Stromal cell of bone marrow (primary cell): ENCODE measurements at regions not wholly inside any gene's neighbourhood (a gene's known extent, or its start where the extent isn't known, plus 50 kb on each side); places are given as distances from the start of the nearest gene placed in this dataset.

Source experiments
- DNase-seq: peaks from one replicate; pipeline ENCODE4 v3.0.0-alpha.2; 2012; ENCODE audit warnings: low read depth

GRCh38 chr1:30514137-30514654, 209.2 kb downstream of the MATN1 start:
- DNase-seq, result no peak

DNA sequence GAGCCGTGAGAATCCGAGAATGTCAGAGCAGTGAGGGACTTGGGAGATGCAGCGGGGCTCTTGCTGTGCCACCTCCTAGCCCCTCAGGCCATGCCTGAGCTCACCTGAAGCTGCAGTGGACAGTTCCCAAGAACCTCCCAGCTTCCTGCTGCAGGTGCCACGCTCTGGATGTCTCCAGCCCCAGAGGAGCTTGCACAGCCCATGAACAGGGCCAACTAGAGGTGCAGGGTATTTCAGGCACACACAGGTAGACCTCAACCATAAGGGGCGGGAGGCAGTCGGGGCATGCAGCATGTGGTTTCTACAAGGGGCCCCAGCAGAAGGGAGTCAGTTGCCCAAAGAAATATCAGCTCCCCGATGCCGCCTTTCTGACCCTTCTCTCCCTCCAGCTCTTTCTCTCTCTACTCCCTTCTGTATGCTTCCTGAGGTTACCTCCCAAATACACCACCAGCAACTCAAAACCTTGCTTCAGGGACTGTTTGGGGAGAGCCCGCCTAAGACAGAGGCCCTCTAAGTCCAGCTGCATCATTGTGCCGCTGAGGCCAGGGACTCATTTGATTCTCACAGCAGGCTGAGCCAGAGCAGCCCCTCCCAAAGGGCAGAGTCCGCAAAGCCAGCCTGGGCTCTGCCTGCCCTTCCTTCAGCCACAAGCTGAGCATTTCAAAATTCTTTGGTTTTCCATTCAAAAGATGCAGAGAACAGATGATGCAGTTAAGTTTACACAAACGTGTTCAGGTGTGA, 209.8 kb downstream of the MATN1 start:
- no peak for DNase-seq

DNA sequence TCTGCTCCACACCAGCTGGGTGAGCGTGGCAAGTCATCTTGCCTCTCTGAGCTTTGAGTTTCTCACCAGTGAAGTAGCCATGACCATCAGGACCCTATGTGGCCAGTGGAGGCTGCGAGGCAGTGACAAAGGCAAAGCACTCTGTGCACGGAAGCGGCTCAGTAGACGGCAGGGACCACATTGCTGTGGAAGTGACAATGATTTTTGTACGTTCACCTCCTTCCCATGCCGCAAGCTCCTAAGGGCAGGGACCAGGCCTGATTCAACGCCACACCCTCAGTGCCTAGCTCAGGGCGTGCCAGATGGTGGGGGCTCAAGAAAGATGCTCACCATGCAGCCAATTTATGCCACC, 210.5 kb downstream of the MATN1 start:
- no peak for DNase-seq

- peak; percentile 12 for DNase-seq
These were observed 211.1 kb downstream of the MATN1 start for GRCh38 chr1:30511991-30512913.

GRCh38 chr1:30511563-30511962, 211.8 kb downstream of the MATN1 start:
- DNase-seq, result no peak

GRCh38 chr1:30511106-30511505, 212.3 kb downstream of the MATN1 start:
- no peak for DNase-seq

- DNase-seq, result no peak
These were observed 213.7 kb downstream of the MATN1 start for GRCh38 chr1:30509670-30510069.

- no peak for DNase-seq
These were observed 214.8 kb downstream of the MATN1 start for GRCh38 chr1:30508611-30509010.

DNA sequence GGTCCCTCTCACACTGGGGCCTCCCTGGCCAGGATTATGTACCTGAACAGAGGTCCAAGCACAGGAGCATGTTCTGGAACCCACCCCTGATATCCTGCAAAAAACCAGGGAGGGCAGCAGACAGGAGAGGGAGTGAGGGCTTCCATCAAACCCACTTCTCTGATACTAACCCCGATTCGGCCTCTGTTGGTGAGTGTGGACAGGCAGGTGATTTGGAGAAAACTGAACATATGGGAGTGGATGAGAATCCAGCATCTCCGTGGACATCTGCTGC, 215.3 kb downstream of the MATN1 start:
- DNase-seq, result no peak

GRCh38 chr1:30507401-30508174, 215.8 kb downstream of the MATN1 start:
- DNase-seq, result no peak

DNA sequence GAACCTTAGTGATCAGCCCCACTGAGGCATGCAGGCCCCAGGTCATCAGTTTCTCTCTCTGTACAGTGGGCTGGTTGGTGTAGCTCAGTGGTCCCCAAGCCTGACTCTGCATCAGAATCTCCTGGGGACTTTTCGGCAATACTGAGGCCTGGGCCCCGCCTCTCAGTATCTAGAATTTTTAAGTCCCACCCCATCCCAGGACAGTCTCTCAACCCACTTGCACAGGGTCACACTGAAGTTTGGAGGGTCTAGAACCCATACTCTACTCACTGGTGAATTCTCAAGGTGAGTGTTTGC, 216.4 kb downstream of the MATN1 start:
- DNase-seq, result no peak

- no peak for DNase-seq
These were observed 216.9 kb downstream of the MATN1 start for GRCh38 chr1:30506291-30507015.

DNA sequence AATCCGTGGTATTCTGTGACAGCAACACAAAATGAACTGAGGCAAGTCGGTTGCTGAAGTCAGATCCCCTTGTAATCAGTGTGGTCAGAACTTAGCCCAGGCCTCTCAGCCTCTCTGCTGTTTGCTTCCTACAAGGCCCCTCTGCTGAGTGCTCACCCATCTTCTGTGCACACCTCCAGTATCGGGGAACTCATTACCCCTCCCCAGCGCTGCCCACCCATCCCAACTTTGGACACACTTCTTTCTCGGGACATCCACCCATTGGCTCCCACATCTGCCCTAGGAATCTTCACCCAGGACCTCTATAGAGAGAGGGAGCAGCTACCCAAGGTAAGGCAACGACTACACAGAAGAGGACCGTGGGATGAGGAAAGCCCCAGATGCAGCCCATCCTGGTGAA, 217.5 kb downstream of the MATN1 start:
- no peak for DNase-seq

DNA sequence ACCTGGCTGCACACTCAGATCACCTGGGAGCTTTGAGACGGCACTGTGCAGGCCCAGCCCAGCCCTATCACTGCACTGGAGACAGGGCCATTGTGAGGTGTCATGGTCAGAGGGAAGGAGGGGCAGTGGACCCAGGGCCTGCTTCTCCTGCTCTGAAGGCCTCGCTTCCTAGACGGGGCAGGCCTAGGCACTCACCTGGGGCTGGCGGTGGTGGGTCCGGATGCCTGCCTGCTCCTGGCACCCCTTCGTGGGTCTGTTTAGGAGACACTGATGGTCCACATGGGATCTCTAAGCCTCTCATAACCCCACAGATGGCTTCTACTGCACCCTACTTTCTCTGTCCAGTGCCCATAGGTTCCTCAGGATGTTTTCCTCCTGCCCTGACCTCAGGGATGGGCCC, 230.9 kb downstream of the MATN1 start:
- DNase-seq, result no peak

DNA sequence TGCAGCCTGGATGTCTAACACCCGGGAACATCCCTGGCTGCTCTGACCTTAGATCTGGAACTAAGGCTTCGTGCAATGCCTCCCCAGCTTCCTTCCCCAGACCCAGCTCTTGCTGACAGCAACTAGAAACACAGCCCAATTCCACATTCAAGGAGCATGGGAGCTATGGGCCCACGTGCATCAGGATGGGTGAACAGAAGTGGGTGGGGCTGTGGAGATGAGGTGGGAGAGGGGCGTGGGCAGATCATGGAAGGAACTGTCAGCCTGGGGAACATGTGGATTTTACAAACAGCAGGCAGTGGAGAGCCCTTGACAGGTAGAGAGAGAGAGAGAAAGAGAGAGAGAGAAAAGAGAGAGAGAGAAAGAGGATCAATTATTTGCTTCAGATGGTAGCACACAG, 231.6 kb downstream of the MATN1 start:
- DNase-seq, result no peak

DNA sequence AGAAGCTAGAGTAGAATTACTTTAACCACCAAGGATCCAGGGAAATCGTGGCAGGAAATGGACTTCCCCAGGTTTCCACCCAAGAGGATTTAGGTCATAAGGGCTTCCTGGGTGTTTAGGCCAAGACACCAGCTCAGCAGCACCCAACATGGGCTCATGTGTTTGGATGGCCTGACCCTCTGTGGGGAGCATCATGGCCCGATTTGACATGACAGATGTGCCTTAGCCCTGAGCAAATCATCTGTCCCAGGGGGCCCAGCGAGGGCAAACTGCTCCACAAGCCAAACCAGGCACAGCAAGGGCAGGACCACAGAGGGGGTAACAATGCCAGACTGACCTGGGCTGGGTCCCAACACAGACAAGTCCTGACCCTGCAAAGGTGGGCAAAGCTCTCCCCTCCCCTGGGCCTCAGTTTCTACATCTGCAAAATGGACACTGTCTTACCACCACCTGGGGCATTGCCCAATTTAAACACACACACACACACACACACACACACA, 232.8 kb downstream of the MATN1 start:
- no peak for DNase-seq

DNA sequence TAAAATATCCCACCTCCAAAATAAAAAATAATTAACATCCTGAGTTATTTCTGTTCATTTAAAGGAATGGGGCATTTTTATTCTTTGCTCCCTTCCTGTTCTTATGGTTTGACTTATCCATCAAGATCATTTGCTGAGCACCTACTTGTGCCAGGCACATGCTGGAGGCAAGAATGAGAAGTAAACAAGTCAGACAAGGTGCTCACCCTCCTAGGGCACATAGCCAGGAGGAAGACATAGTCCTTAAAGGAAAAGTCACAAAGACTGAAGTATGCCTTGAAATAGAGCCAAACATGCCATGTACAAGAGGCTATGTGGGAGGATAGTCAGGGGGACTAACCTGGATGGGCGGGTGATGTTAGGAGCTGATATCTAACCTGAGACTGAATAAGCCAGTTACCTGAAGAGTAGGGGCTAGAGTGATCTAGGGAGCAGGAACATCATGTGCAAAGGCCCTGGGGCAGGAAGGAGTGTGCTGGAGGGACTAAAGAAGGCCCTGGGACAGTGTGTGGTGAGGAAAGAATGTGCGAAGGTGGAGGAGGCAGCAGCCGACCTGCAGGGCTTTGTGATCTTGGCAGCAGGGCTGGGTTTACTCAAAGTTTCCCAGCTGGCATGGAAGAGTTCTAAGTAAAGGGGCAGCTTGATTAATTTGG, 233.5 kb downstream of the MATN1 start:
- no peak for DNase-seq

DNA sequence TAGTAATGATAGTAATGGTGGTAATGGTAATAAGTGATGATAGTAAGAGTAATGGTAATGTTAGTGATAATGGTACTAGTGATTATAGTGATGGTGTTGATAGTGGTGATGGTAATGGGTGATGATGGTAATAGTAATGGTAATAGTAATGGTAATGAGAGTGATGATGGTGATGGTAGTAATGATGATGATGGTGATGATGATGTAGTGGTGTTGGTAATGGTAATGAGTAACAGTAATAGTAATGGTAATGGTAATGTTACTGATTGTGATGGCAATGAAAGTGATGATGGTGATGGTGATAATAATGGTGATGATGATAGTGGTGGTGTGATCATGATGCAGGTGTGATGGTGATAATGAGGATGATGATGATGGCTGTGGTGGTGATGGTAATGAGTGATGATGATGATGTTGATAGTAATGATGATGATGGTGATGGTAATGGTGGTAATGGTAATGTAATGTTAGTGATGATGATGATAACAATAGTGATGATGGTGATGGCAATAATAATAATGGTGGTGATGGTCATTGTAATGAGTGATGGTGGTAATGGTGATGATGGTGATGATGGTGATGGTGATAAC, 235.0 kb downstream of the MATN1 start:
- no peak for DNase-seq

DNA sequence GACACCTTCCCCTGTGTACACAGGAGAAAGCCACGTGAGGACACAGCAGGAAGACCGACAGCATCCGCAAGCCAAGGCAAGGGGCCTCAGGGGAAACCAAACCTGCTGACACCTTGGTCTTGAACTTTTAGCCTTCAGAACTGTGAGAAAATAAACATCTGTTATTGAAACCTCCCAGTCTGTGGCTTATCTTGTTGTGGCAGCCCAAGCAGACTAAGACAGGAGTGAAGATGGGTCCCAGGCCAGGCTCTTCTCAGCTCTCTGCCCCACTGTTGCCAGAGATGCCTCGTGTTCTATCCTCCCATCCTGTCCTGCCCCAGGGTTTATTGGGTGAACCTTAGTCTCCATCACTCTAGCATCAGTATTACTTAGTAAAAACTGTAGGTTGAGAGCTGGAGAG, 236.3 kb downstream of the MATN1 start:
- DNase-seq, result no peak

GRCh38 chr1:30485072-30485471, 238.3 kb downstream of the MATN1 start:
- no peak for DNase-seq

DNA sequence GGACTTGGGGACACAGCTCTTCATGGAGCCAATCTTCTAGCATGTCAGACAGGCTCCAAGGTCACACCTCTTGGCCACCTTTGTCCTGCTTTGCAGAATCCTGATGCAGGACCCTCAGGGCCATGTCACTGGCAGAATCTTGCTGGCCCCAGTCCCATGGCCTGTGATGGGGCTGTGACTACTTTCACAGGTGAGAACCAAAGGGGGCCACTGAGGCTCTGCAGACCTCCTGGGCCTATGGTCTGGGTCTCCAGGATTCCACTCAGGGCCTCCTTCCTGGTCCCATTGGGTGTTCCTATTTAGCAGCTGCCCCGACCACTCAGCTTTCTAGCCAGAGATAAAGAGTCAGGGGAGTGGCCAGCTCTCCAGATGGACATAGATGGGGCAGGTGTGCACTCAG, 238.7 kb downstream of the MATN1 start:
- DNase-seq, result no peak
